PC-9 (cell line): ENCODE measurements at regions not wholly inside any gene's neighbourhood (a gene's known extent, or its start where the extent isn't known, plus 50 kb on each side); places are given as distances from the start of the nearest gene placed in this dataset.

ENCODE experiments used
- CTCF ChIP-seq: fragments of 200-600 bp; sonication (generic); conservative IDR thresholded peaks from 2 replicates; pipeline ENCODE4 v1.6.1; 2017; ENCODE audit warnings: mixed run types, antibody characterized with exemption, mild to moderate bottlenecking, moderate library complexity
- EZH2 ChIP-seq: fragments of 200-600 bp; sonication (generic); IDR thresholded peaks from 2 replicates; pipeline ENCODE4 v1.8.0; 2017; ENCODE audit warnings: antibody characterized with exemption, low read depth

GRCh38 chr18:76691800-76692199 lies 130.6 kb upstream of the ZNF236 start:
- TF ChIP-seq CTCF (no peak), EZH2 (no peak)
